SK-N-MC (cell line): ENCODE measurements at regions not wholly inside any gene's neighbourhood (a gene's known extent, or its start where the extent isn't known, plus 50 kb on each side); places are given as distances from the start of the nearest gene placed in this dataset.

ENCODE experiments used
- EZH2 ChIP-seq: fragments of 200-600 bp; sonication (generic); IDR thresholded peaks from one replicate; pipeline ENCODE4 v1.6.1; 2017; ENCODE audit warnings: antibody characterized with exemption
- POLR2AphosphoS5 ChIP-seq: IDR thresholded peaks from 2 replicates; pipeline ENCODE4 v1.6.1; 2012; ENCODE audit warnings: mild to moderate bottlenecking, low read depth, low read length, borderline replicate concordance

DNA sequence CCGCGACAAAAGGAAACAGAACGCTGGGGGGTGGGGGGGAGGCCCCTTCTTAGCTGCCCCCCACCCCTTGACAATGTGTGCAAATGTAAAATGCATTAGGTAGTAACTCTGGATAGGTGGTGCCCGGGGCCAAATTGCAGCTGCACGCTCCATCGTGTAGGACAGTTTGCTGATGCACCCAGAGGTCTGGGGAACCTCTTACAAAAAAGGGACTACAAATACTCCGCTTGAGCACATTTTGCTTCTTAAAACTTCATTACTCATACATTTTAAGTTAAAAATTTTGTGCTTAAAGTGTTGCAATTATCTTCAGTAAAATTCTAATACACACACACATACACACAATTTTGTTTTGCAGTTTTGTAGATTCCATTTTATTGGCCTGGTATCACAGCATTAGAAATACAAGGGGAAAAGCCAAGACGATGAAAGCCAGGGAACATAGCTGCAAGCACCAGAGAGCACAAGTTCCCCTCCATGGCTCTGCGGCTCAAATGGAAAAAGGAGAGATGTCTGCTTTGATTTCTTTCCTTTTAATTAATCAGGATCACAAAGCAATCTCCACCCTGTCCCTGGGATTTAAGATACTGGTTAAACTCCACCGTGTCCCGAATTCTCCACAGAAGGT is 582.1 kb downstream of the ZEB2 start:
- peak; percentile 34; the same call in 1 of the 2 replicates for TF ChIP-seq POLR2AphosphoS5
- no peak for TF ChIP-seq EZH2
